ENCODE measurements at regions not wholly inside any gene's neighbourhood (a gene's known extent, or its start where the extent isn't known, plus 50 kb on each side); places are given as distances from the start of the nearest gene placed in this dataset.

DNA sequence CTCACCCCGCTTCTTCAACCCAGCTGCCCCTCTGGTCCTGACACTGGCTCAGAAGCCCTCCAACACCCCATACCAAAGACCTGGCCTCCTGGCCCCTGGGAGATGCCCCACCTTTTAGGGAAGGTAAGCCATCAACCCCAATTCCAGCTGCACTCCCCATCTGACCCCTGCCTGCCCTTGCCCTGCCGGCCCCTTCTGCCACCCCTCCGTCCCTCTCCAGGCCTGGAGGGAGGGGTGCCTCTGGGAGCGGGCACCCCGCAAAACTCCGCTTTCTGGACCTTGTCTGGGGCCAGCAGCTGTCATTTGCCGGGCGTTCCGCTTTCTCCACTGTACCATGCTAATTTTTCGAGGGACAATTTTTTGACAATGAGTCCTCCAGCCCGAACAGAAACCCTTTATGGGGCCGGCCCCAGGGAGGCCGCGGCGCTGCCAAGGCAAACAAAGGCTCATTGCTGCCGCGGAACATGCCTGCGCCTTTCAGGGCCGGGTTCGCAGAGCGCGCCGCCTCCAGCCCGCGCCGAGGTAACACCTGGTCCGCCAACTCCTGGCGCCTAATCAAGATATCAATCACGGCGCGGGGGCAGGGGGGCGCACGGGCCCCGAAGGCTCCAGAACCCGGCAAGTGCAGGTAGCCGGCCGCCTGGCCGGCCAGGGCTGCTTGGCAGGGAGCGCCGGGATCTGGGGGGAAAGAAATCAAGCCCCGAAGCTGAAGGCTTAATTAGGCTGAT lies 96.0 kb downstream of the INHBB start (continued):
- TF ChIP-seq, protein P1, sequence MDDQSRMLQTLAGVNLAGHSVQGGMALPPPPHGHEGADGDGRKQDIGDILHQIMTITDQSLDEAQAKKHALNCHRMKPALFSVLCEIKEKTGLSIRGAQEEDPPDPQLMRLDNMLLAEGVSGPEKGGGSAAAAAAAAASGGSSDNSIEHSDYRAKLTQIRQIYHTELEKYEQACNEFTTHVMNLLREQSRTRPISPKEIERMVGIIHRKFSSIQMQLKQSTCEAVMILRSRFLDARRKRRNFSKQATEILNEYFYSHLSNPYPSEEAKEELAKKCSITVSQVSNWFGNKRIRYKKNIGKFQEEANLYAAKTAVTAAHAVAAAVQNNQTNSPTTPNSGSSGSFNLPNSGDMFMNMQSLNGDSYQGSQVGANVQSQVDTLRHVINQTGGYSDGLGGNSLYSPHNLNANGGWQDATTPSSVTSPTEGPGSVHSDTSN (CRISPR knock-in tag; IDR thresholded peaks at IDR 0.05; ENCODE audit: borderline replicate concordance): no peak
- TF ChIP-seq ZNF841 (CRISPR knock-in tag; IDR thresholded peaks at IDR 0.05; ENCODE audit: borderline replicate concordance): no peak
- TF ChIP-seq THAP7 (CRISPR knock-in tag; IDR thresholded peaks at IDR 0.05): no peak
- no peak for TF ChIP-seq ZNF234 (CRISPR knock-in tag; conservative IDR thresholded peaks at IDR 0.05)
- no peak for TF ChIP-seq TEAD2 (CRISPR knock-in tag; IDR thresholded peaks at IDR 0.05)
- no peak for TF ChIP-seq JUNB (CRISPR knock-in tag; IDR thresholded peaks at IDR 0.05; ENCODE audit: borderline replicate concordance)
- TF ChIP-seq CHCHD3 (CRISPR knock-in tag; IDR thresholded peaks at IDR 0.05): no peak
- TF ChIP-seq, protein P2, sequence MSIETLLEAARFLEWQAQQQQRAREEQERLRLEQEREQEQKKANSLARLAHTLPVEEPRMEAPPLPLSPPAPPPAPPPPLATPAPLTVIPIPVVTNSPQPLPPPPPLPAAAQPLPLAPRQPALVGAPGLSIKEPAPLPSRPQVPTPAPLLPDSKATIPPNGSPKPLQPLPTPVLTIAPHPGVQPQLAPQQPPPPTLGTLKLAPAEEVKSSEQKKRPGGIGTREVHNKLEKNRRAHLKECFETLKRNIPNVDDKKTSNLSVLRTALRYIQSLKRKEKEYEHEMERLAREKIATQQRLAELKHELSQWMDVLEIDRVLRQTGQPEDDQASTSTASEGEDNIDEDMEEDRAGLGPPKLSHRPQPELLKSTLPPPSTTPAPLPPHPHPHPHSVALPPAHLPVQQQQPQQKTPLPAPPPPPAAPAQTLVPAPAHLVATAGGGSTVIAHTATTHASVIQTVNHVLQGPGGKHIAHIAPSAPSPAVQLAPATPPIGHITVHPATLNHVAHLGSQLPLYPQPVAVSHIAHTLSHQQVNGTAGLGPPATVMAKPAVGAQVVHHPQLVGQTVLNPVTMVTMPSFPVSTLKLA (IDR thresholded peaks at IDR 0.05): no peak
- no peak for TF ChIP-seq ZNF136 (CRISPR knock-in tag; IDR thresholded peaks at IDR 0.05; ENCODE audit: low read depth)
- TF ChIP-seq ZNF556 (CRISPR knock-in tag; IDR thresholded peaks at IDR 0.05; ENCODE audit: borderline replicate concordance): peak; percentile 20; the same call in 1 of the 2 replicates
- TF ChIP-seq ELF4 (CRISPR knock-in tag; IDR thresholded peaks at IDR 0.05; ENCODE audit: borderline replicate concordance): no peak
- TF ChIP-seq ATAD3A (CRISPR knock-in tag; IDR thresholded peaks at IDR 0.05): no peak
- TF ChIP-seq FOXM1 (CRISPR knock-in tag; IDR thresholded peaks at IDR 0.05): no peak
- peak; percentile 92 for TF ChIP-seq TBX2 (CRISPR knock-in tag; IDR thresholded peaks at IDR 0.05; ENCODE audit: borderline replicate concordance)
- TF ChIP-seq ZNF772 (CRISPR knock-in tag; IDR thresholded peaks at IDR 0.05): 0 out of 2 replicates have a peak, but pooled peaks have one; percentile 48
- TF ChIP-seq HDAC2 (CRISPR knock-in tag; IDR thresholded peaks at IDR 0.05): peak; percentile 46; the same call in 1 of the 2 replicates
- peak; percentile 38; the same call in 1 of the 2 replicates for TF ChIP-seq UBTF (CRISPR knock-in tag; IDR thresholded peaks at IDR 0.05)
- TF ChIP-seq, protein P3, sequence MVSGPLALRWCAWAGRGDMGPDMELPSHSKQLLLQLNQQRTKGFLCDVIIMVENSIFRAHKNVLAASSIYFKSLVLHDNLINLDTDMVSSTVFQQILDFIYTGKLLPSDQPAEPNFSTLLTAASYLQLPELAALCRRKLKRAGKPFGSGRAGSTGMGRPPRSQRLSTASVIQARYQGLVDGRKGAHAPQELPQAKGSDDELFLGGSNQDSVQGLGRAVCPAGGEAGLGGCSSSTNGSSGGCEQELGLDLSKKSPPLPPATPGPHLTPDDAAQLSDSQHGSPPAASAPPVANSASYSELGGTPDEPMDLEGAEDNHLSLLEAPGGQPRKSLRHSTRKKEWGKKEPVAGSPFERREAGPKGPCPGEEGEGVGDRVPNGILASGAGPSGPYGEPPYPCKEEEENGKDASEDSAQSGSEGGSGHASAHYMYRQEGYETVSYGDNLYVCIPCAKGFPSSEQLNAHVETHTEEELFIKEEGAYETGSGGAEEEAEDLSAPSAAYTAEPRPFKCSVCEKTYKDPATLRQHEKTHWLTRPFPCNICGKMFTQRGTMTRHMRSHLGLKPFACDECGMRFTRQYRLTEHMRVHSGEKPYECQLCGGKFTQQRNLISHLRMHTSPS (CRISPR knock-in tag; IDR thresholded peaks at IDR 0.05; ENCODE audit: low read depth): peak; percentile 62
- TF ChIP-seq RARA (CRISPR knock-in tag; IDR thresholded peaks at IDR 0.05): peak; percentile 60
- TF ChIP-seq GATAD1 (CRISPR knock-in tag; IDR thresholded peaks at IDR 0.05): no peak
- TF ChIP-seq SP5 (CRISPR knock-in tag; IDR thresholded peaks at IDR 0.05; ENCODE audit: borderline replicate concordance, low read depth): 0 out of 2 replicates have a peak, but pooled peaks have one; percentile 41
- TF ChIP-seq NR2F1 (CRISPR knock-in tag; IDR thresholded peaks at IDR 0.05): no peak
